GM20000 (cell line): ENCODE measurements at regions not wholly inside any gene's neighbourhood (a gene's known extent, or its start where the extent isn't known, plus 50 kb on each side); places are given as distances from the start of the nearest gene placed in this dataset.

Source experiments
- DNase-seq: peaks from one replicate; pipeline ENCODE4 v3.0.0; 2012; ENCODE audit warnings: low spot score
- CTCF ChIP-seq: IDR thresholded peaks from 2 replicates; pipeline ENCODE4 v1.5.1; 2012; ENCODE audit warnings: mild to moderate bottlenecking, control low read depth; ENCODE audit errors: extremely low read depth, missing control alignments

GRCh38 chr2:129296396-129296795 lies 683.1 kb upstream of the RAB6C start:
- no peak for TF ChIP-seq CTCF
- DNase-seq, result no peak

- no peak for DNase-seq
- no peak for TF ChIP-seq CTCF
Measured at GRCh38 chr2:129296806-129297205, 682.7 kb upstream of the RAB6C start.

GRCh38 chr2:129297430-129297829 lies 682.0 kb upstream of the RAB6C start:
- TF ChIP-seq CTCF, result no peak
- no peak for DNase-seq

GRCh38 chr2:129299338-129299737 lies 680.1 kb upstream of the RAB6C start:
- TF ChIP-seq CTCF, result no peak
- no peak for DNase-seq

- DNase-seq, result no peak
- TF ChIP-seq CTCF, result no peak
Measured at GRCh38 chr2:129299756-129300155, 679.7 kb upstream of the RAB6C start.

GRCh38 chr2:129300456-129300855 lies 679.0 kb upstream of the RAB6C start:
- no peak for DNase-seq
- no peak for TF ChIP-seq CTCF

- no peak for DNase-seq
- no peak for TF ChIP-seq CTCF
Measured at GRCh38 chr2:129301431-129301913, 678.0 kb upstream of the RAB6C start.
